ENCODE measurements at regions not wholly inside any gene's neighbourhood (a gene's known extent, or its start where the extent isn't known, plus 50 kb on each side); places are given as distances from the start of the nearest gene placed in this dataset.

- TF ChIP-seq CTCF (IDR thresholded peaks at IDR 0.05; ENCODE audit: low read depth, low read length, poor library complexity, severe bottlenecking), result no peak
- TF ChIP-seq EZH2phosphoT487 (IDR thresholded peaks at IDR 0.05; ENCODE audit: borderline replicate concordance, low read length), result no peak
Observed at GRCh38 chr3:64460141-64460730, 227.6 kb downstream of the ADAMTS9 start.
